HPDE6-E6E7 (cell line): ENCODE measurements at regions not wholly inside any gene's neighbourhood (a gene's known extent, or its start where the extent isn't known, plus 50 kb on each side); places are given as distances from the start of the nearest gene placed in this dataset.
"Not testable (repeated sequence)": the region's sequence is repeated elsewhere in the genome, so short reads cannot be mapped to it uniquely, and the experiment has no call there.

Experiments
- DNase-seq: peaks from one replicate; pipeline ENCODE4 v3.0.0; 2011; ENCODE audit warnings: missing footprints; ENCODE audit errors: extremely low spot score

- DNase-seq, result not testable (repeated sequence)
Observed at GRCh38 chr5:166145107-166145506, 2146.3 kb upstream of the WWC1 start.

- no peak for DNase-seq
Observed at GRCh38 chr5:166163996-166164610, 2127.3 kb upstream of the WWC1 start.

GRCh38 chr5:166165596-166165995 is 2125.8 kb upstream of the WWC1 start:
- DNase-seq, result no peak

- no peak for DNase-seq
Observed at GRCh38 chr5:166166071-166166470, 2125.4 kb upstream of the WWC1 start.

GRCh38 chr5:166172597-166172996 is 2118.8 kb upstream of the WWC1 start:
- DNase-seq, result no peak

- no peak for DNase-seq
Observed at GRCh38 chr5:166178411-166179080, 2112.9 kb upstream of the WWC1 start.

GRCh38 chr5:166185185-166185584 is 2106.3 kb upstream of the WWC1 start:
- DNase-seq, result no peak

- DNase-seq, result no peak
Observed at GRCh38 chr5:166188501-166189325, 2102.7 kb upstream of the WWC1 start.

- no peak for DNase-seq
Observed at GRCh38 chr5:166192696-166193095, 2098.7 kb upstream of the WWC1 start.

GRCh38 chr5:166195981-166196380 is 2095.5 kb upstream of the WWC1 start:
- DNase-seq, result no peak

- DNase-seq, result no peak
Observed at GRCh38 chr5:166200532-166200931, 2090.9 kb upstream of the WWC1 start.

GRCh38 chr5:166211640-166212039 is 2079.8 kb upstream of the WWC1 start:
- no peak for DNase-seq

GRCh38 chr5:166236327-166236726 is 2055.1 kb upstream of the WWC1 start:
- DNase-seq, result no peak

- DNase-seq, result no peak
Observed at GRCh38 chr5:166240705-166241104, 2050.7 kb upstream of the WWC1 start.

GRCh38 chr5:166245556-166245955 is 2045.9 kb upstream of the WWC1 start:
- no peak for DNase-seq

- DNase-seq, result no peak
Observed at GRCh38 chr5:166251786-166252185, 2039.7 kb upstream of the WWC1 start.

- no peak for DNase-seq
Observed at GRCh38 chr5:166257661-166258060, 2033.8 kb upstream of the WWC1 start.

- DNase-seq, result no peak
Observed at GRCh38 chr5:166262395-166262794, 2029.0 kb upstream of the WWC1 start.

GRCh38 chr5:166267907-166268306 is 2023.5 kb upstream of the WWC1 start:
- DNase-seq, result no peak

GRCh38 chr5:166270712-166271111 is 2020.7 kb upstream of the WWC1 start:
- no peak for DNase-seq

GRCh38 chr5:166276006-166276405 is 2015.4 kb upstream of the WWC1 start:
- no peak for DNase-seq

GRCh38 chr5:166279828-166280227 is 2011.6 kb upstream of the WWC1 start:
- DNase-seq, result no peak

- DNase-seq, result no peak
Observed at GRCh38 chr5:166281433-166281832, 2010.0 kb upstream of the WWC1 start.
